ENCODE measurements at regions not wholly inside any gene's neighbourhood (a gene's known extent, or its start where the extent isn't known, plus 50 kb on each side); places are given as distances from the start of the nearest gene placed in this dataset.

- no peak for TF ChIP-seq POLR2A (IDR thresholded peaks at IDR 0.05)
- TF ChIP-seq CTCF (IDR thresholded peaks at IDR 0.05): no peak
Measured at GRCh38 chr2:199602896-199603717, 145.4 kb upstream of the SATB2 start.

Data from right lobe of liver (tissue), 4 donors.